ENCODE measurements at regions not wholly inside any gene's neighbourhood (a gene's known extent, or its start where the extent isn't known, plus 50 kb on each side); places are given as distances from the start of the nearest gene placed in this dataset.

GRCh38 chr9:95791286-95791685 is 84.2 kb upstream of the ERCC6L2 start:
- H3K4me3 ChIP-seq (replicated peaks; ENCODE audit: low read depth, low read length), result no peak overlapping the region
- TF ChIP-seq CTCF (IDR thresholded peaks at IDR 0.05; ENCODE audit: low read depth, low read length, missing control alignments), result no peak
- no peak for DNase-seq (ENCODE audit: extremely low read depth, low read depth)

- no peak for DNase-seq (ENCODE audit: extremely low read depth, low read depth)
- no peak for TF ChIP-seq CTCF (IDR thresholded peaks at IDR 0.05; ENCODE audit: low read depth, low read length, missing control alignments)
These were observed 86.9 kb upstream of the ERCC6L2 start for GRCh38 chr9:95788521-95788991.

GRCh38 chr9:95788021-95788420 is 87.5 kb upstream of the ERCC6L2 start:
- TF ChIP-seq CTCF (IDR thresholded peaks at IDR 0.05; ENCODE audit: low read depth, low read length, missing control alignments), result no peak
- DNase-seq (ENCODE audit: extremely low read depth, low read depth), result no peak
- H3K4me3 ChIP-seq (replicated peaks; ENCODE audit: low read depth, low read length), result no peak overlapping the region

More at GRCh38 chr9:95788521-95788991, 86.9 kb upstream of the ERCC6L2 start:
- H3K4me3 ChIP-seq (replicated peaks; ENCODE audit: low read depth, low read length), result no peak overlapping the region

GRCh38 chr9:95785209-95785608 is 90.3 kb upstream of the ERCC6L2 start:
- H3K4me3 ChIP-seq (replicated peaks; ENCODE audit: low read depth, low read length), result no peak overlapping the region
- TF ChIP-seq CTCF (IDR thresholded peaks at IDR 0.05; ENCODE audit: low read depth, low read length, missing control alignments), result no peak
- DNase-seq (ENCODE audit: extremely low read depth, low read depth), result no peak

DNA sequence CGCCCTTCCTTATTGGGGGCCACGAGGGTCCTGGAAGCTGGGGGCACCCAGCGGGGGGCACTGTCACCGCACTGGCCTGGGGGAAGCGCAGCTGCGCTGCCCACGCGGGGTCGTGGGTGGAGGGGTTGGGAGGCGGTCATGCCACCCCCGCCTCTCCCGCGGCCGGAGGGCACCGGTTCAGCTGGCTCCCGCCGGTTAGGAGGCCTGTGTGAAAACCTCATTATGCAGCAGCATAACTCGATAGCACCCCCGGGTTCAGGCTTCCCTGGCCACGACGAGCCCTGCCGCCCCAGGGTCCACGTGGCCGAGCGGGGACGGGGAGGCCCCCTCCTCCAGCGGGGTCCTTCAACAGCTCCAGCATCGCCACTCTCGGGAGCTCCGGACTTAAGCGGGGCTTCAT is 91.2 kb upstream of the ERCC6L2 start:
- H3K4me3 ChIP-seq (replicated peaks; ENCODE audit: low read depth, low read length), result no peak overlapping the region
- TF ChIP-seq CTCF (IDR thresholded peaks at IDR 0.05; ENCODE audit: low read depth, low read length, missing control alignments), result no peak
- no peak for DNase-seq (ENCODE audit: extremely low read depth, low read depth)

GRCh38 chr9:95783426-95783975 is 92.0 kb upstream of the ERCC6L2 start:
- TF ChIP-seq CTCF (IDR thresholded peaks at IDR 0.05; ENCODE audit: low read depth, low read length, missing control alignments), result no peak
- DNase-seq (ENCODE audit: extremely low read depth, low read depth), result no peak
- no peak overlapping the region for H3K4me3 ChIP-seq (replicated peaks; ENCODE audit: low read depth, low read length)

- no peak for TF ChIP-seq CTCF (IDR thresholded peaks at IDR 0.05; ENCODE audit: low read depth, low read length, missing control alignments)
- H3K4me3 ChIP-seq (replicated peaks; ENCODE audit: low read depth, low read length), result no peak overlapping the region
- DNase-seq (ENCODE audit: extremely low read depth, low read depth), result no peak
These were observed 94.7 kb upstream of the ERCC6L2 start for GRCh38 chr9:95780751-95781150.

Measured in HFF-Myc (cell line).